GM21576 (cell line): ENCODE measurements at regions not wholly inside any gene's neighbourhood (a gene's known extent, or its start where the extent isn't known, plus 50 kb on each side); places are given as distances from the start of the nearest gene placed in this dataset.

Source experiments
- ATAC-seq: cut with Tn5 transposase; IDR thresholded peaks from one replicate; pipeline ENCODE4 v1.9.1; 2021; ENCODE audit warnings: mild to moderate bottlenecking, moderate library complexity; ENCODE audit not compliant: unreplicated experiment

GRCh38 chr15:85305050-85305449 is 75.4 kb upstream of the AKAP13 start:
- ATAC-seq: no peak

- ATAC-seq: no peak
These were observed 73.3 kb upstream of the AKAP13 start for GRCh38 chr15:85306946-85307686.

GRCh38 chr15:85307687-85308045 is 72.7 kb upstream of the AKAP13 start:
- ATAC-seq: no peak

GRCh38 chr15:85311647-85312046 is 68.8 kb upstream of the AKAP13 start:
- no peak for ATAC-seq

- peak; percentile 91 for ATAC-seq
These were observed 67.9 kb upstream of the AKAP13 start for GRCh38 chr15:85312486-85312885.

- peak; percentile 15 for ATAC-seq
These were observed 67.5 kb upstream of the AKAP13 start for GRCh38 chr15:85312929-85313331.

- no peak for ATAC-seq
These were observed 67.1 kb upstream of the AKAP13 start for GRCh38 chr15:85313339-85313738.

GRCh38 chr15:85314146-85314545 is 66.3 kb upstream of the AKAP13 start:
- ATAC-seq: no peak

- no peak for ATAC-seq
These were observed 65.8 kb upstream of the AKAP13 start for GRCh38 chr15:85314633-85315032.

GRCh38 chr15:85316244-85316934 is 64.0 kb upstream of the AKAP13 start:
- no peak for ATAC-seq

GRCh38 chr15:85318048-85318731 is 62.2 kb upstream of the AKAP13 start:
- ATAC-seq: peak; percentile 79

- ATAC-seq: peak; percentile 3
These were observed 61.7 kb upstream of the AKAP13 start for GRCh38 chr15:85318732-85319076.

GRCh38 chr15:85324202-85324601 is 56.2 kb upstream of the AKAP13 start:
- no peak for ATAC-seq

- no peak for ATAC-seq
These were observed 54.6 kb upstream of the AKAP13 start for GRCh38 chr15:85325834-85326233.

- no peak for ATAC-seq
These were observed 54.1 kb upstream of the AKAP13 start for GRCh38 chr15:85326291-85326690.

- no peak for ATAC-seq
These were observed 52.6 kb upstream of the AKAP13 start for GRCh38 chr15:85327820-85328219.

GRCh38 chr15:85329561-85330422 is 50.6 kb upstream of the AKAP13 start:
- ATAC-seq: peak; percentile 57
